ENCODE measurements at regions not wholly inside any gene's neighbourhood (a gene's known extent, or its start where the extent isn't known, plus 50 kb on each side); places are given as distances from the start of the nearest gene placed in this dataset.

DNA sequence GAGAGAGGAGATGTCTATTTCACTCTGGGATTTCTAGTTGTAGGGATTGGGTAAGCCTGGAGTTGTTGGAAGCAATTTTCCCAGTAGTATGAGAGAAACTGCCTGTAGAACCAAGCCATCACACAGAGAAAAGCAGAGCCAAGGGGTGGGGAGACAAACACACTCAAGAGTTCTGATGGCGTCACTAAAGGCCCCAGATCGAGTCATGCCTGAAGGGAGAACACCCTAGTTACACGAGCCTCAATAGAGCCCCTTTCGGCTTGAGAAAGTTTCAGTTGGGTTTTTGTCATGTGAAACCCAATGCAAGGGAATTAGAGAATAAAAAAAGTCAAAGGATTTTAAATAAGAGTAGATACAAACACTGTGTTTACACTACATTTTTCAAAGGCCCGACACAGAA lies 66.1 kb upstream of the PFN2 start (continued):
- TF ChIP-seq JUND (IDR thresholded peaks at IDR 0.05; ENCODE audit: low read length): no peak
- TF ChIP-seq NANOG (IDR thresholded peaks at IDR 0.05; ENCODE audit: insufficient read depth, low read depth, low read length, poor library complexity, severe bottlenecking): no peak
- no peak for TF ChIP-seq CHD2 (IDR thresholded peaks at IDR 0.05; ENCODE audit: low read length)
- TF ChIP-seq SRF (IDR thresholded peaks at IDR 0.05; ENCODE audit: low read depth, low read length): no peak
- no peak for TF ChIP-seq EZH2 (IDR thresholded peaks at IDR 0.05; ENCODE audit: low read depth, low read length, severe bottlenecking)
- TF ChIP-seq KDM4A (IDR thresholded peaks at IDR 0.05; ENCODE audit: low read depth, low read length, severe bottlenecking): no peak
- TF ChIP-seq SP4 (IDR thresholded peaks at IDR 0.05; ENCODE audit: low read length): no peak
